ENCODE measurements at regions not wholly inside any gene's neighbourhood (a gene's known extent, or its start where the extent isn't known, plus 50 kb on each side); places are given as distances from the start of the nearest gene placed in this dataset.
"Not testable (repeated sequence)": the region's sequence is repeated elsewhere in the genome, so short reads cannot be mapped to it uniquely, and the experiment has no call there.

- TF ChIP-seq CTCF (IDR thresholded peaks at IDR 0.05), result no peak
- no peak for TF ChIP-seq ZFX (IDR thresholded peaks at IDR 0.05; ENCODE audit: borderline replicate concordance)
- no peak overlapping the region for H3K27ac ChIP-seq
Measured at GRCh38 chrX:45807572-45808425, 607.1 kb upstream of the DIPK2B start.

GRCh38 chrX:45806410-45807121 lies 605.9 kb upstream of the DIPK2B start:
- no peak for TF ChIP-seq CTCF (IDR thresholded peaks at IDR 0.05)
- no peak for TF ChIP-seq ZFX (IDR thresholded peaks at IDR 0.05; ENCODE audit: borderline replicate concordance)
- H3K27ac ChIP-seq, result no peak overlapping the region

GRCh38 chrX:45804276-45804675 lies 603.6 kb upstream of the DIPK2B start:
- H3K27ac ChIP-seq, result no peak overlapping the region

GRCh38 chrX:45803383-45803921 lies 602.8 kb upstream of the DIPK2B start:
- H3K27ac ChIP-seq, result no peak overlapping the region
- TF ChIP-seq ZFX (IDR thresholded peaks at IDR 0.05; ENCODE audit: borderline replicate concordance), result no peak
- TF ChIP-seq CTCF (IDR thresholded peaks at IDR 0.05), result no peak

More at GRCh38 chrX:45804276-45804675, 603.6 kb upstream of the DIPK2B start:
- TF ChIP-seq CTCF (IDR thresholded peaks at IDR 0.05) (no peak), ZFX (IDR thresholded peaks at IDR 0.05; ENCODE audit: borderline replicate concordance) (no peak)

GRCh38 chrX:45801554-45801953 lies 600.9 kb upstream of the DIPK2B start:
- no peak overlapping the region for H3K27ac ChIP-seq

GRCh38 chrX:45800746-45801453 lies 600.2 kb upstream of the DIPK2B start:
- H3K27ac ChIP-seq, result not testable (repeated sequence)

More at GRCh38 chrX:45801554-45801953, 600.9 kb upstream of the DIPK2B start:
- TF ChIP-seq ZFX (IDR thresholded peaks at IDR 0.05; ENCODE audit: borderline replicate concordance), result no peak
- TF ChIP-seq CTCF (IDR thresholded peaks at IDR 0.05), result peak; percentile 38; the same call in 1 of the 2 replicates

- no peak overlapping the region for H3K27ac ChIP-seq
Measured at GRCh38 chrX:45799576-45799975, 598.9 kb upstream of the DIPK2B start.

More at GRCh38 chrX:45799576-45799975, 598.9 kb upstream of the DIPK2B start:
- no peak for TF ChIP-seq CTCF (IDR thresholded peaks at IDR 0.05)
- TF ChIP-seq ZFX (IDR thresholded peaks at IDR 0.05; ENCODE audit: borderline replicate concordance), result no peak
